BLaER1 (cell line): ENCODE measurements at regions not wholly inside any gene's neighbourhood (a gene's known extent, or its start where the extent isn't known, plus 50 kb on each side); places are given as distances from the start of the nearest gene placed in this dataset.

ENCODE experiments used
- H3K27ac ChIP-seq: shearing (Covaris generic); formaldehyde crosslinking; 2 replicates; pipeline ENCODE4 v1.8.1; 2022
- H3K27me3 ChIP-seq: shearing (Covaris generic); formaldehyde crosslinking; 2 replicates; pipeline ENCODE4 v1.8.1; 2022
- H3K36me3 ChIP-seq: shearing (Covaris generic); formaldehyde crosslinking; 2 replicates; pipeline ENCODE4 v1.8.1; 2022
- H3K4me1 ChIP-seq: shearing (Covaris generic); formaldehyde crosslinking; 2 replicates; pipeline ENCODE4 v1.8.1; 2022
- H3K4me2 ChIP-seq: shearing (Covaris generic); formaldehyde crosslinking; 2 replicates; pipeline ENCODE4 v1.8.1; 2022
- H3K4me3 ChIP-seq: shearing (Covaris generic); formaldehyde crosslinking; 2 replicates; pipeline ENCODE4 v1.8.1; 2022
- H3K9ac ChIP-seq: shearing (Covaris generic); formaldehyde crosslinking; 2 replicates; pipeline ENCODE4 v1.8.1; 2022
- H3K9me3 ChIP-seq: shearing (Covaris generic); formaldehyde crosslinking; 2 replicates; pipeline ENCODE4 v1.8.1; 2022
- H4K20me1 ChIP-seq: shearing (Covaris generic); formaldehyde crosslinking; 2 replicates; pipeline ENCODE4 v1.8.1; 2022
- Cebpa-rat ChIP-seq: shearing (Covaris generic); IDR thresholded peaks from 2 replicates; pipeline ENCODE4 v1.8.1; 2022

DNA sequence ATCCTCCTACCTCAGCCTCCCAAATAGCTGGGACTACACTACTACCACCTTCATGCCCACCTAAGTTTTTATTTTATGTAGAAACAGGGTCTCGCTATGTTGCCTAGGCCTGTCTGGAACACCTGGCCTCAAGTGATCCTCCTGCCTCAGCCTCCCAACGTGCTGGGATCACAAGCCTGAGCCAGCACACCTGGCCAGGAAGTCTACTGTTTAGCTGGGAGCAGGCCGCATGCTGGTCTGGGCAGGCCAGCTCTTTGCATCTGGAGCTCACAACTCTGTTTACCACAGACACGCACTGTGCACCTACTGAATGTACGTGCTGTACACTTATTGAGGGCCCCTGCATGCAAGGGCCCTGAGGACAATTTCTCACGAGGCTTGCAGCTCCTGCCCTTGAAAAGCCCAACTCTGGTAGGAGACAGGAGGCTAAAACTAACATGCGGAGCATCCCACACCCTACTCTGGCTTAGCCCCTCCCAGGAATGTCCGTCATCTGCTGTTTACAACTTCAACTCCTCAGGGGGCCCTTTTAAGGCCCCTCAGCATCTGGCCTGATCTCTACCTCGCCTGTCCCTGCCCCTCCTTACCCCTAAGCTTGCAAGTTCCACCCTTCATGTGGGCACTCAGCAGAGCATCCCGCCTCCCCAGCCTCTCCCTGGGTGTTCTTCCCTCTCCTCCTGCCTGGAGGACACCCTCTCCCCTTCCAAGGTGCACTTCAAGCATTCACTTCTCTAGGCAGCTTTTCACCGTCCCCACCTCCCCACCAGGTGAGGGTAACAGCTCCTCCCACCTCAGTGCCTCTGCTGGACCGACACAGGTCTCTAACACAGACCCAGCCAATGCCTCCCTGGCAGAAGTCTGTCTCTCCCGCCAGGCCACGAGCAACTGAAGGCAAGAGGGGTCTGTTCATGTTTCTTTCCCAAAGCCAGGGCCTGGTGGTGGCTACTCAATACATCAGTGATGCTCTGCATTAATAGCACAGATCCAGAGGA is 114.2 kb upstream of the UQCRFS1 start:
- TF ChIP-seq Cebpa-rat: no peak
- Histone ChIP-seq H4K20me1 (no peaks in the 10 kb centered on the region), H3K4me2 (no peak overlapping the region), H3K4me3 (no peak overlapping the region), H3K27me3 (no peaks in the 10 kb centered on the region), H3K27ac (no peak overlapping the region), H3K9ac (no peak overlapping the region), H3K9me3 (peaks cover 14% of the 10 kb centered on the region), H3K36me3 (no peaks in the 10 kb centered on the region), H3K4me1 (no peaks in the 10 kb centered on the region)

DNA sequence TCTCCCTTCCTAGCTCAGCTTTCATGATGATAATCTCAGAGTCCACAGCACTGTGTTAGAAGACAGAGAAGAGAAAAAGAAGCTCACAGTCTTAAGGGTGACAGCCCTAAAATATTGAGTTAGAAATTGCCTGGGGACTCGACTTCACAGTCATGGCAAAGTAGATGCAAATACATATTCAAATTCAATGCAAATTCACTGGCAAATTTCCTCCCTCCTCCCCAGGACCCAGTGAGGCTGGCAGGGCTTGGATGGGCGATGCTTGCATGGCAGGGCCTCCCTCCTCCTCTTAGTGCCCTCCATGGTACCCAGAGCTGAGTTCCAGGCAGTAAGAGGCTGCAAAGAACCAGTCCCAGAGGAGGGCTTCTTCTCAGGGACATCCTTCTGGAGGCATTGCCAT is 115.6 kb upstream of the UQCRFS1 start:
- Histone ChIP-seq H3K27ac (no peak overlapping the region), H4K20me1 (no peaks in the 10 kb centered on the region), H3K4me1 (no peaks in the 10 kb centered on the region), H3K4me2 (no peak overlapping the region), H3K9me3 (peaks cover 14% of the 10 kb centered on the region), H3K9ac (no peak overlapping the region), H3K4me3 (no peak overlapping the region), H3K36me3 (no peaks in the 10 kb centered on the region), H3K27me3 (no peaks in the 10 kb centered on the region)
- no peak for TF ChIP-seq Cebpa-rat

DNA sequence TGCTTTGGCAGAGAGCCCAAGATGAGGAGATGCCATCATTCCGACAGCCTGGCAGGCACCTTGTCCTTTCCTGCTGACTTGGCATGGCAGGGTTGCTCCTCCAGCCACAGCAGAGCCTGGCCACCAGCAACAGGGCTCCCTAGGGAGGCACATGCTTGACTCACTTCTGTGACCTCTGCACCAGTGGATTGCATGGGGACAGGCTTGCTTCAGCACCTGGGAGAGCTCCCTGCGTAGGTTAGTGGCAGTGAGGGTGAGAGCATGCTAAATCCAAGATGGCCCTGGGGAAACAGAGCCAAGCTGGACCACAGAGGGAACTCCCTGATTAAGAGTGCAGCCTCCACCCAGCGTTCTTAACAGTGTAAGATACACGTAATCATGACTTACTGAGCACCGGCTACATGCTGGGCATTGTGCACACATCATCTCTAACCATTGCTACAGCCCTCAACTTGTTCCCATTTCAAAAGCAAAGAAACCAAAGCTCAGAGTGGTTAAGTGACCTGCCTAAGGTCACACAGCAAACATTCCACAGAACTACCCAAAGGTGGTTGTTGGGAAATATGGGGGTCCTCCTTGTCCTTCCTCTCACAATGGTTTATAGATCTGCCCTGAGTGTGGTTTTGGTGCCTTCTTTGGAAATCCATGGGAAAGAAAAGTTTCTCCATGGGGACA is 116.6 kb upstream of the UQCRFS1 start:
- Histone ChIP-seq H3K36me3 (no peaks in the 10 kb centered on the region), H3K9me3 (peaks cover 14% of the 10 kb centered on the region), H3K27me3 (no peaks in the 10 kb centered on the region), H3K9ac (no peak overlapping the region), H3K4me3 (no peak overlapping the region), H4K20me1 (no peaks in the 10 kb centered on the region), H3K4me2 (no peak overlapping the region), H3K4me1 (no peaks in the 10 kb centered on the region), H3K27ac (no peak overlapping the region)
- TF ChIP-seq Cebpa-rat: no peak

DNA sequence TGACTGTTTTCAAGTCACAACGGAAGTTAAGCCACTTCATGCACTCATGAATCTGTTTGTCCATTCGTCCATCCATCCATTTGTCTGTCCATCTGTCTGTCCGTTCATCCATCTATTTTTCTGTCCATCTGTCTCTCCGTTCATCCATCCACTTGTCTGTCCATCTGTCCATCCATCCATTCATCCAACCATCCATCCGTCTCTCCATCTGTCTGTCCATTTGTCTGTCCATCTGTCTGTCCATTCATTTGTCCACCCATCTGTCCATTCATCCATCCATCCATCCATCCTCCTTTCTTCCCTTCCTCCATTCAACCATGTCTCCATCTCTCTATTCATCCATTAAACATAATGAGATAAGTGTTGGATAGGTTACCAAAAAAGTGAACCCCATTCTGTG is 123.5 kb upstream of the UQCRFS1 start:
- Histone ChIP-seq H3K9ac (no peak overlapping the region), H3K4me3 (no peak overlapping the region), H3K4me1 (no peaks in the 10 kb centered on the region), H3K9me3 (no peaks in the 10 kb centered on the region; the same call in 1 of the 2 replicates), H3K36me3 (no peaks in the 10 kb centered on the region), H4K20me1 (no peaks in the 10 kb centered on the region), H3K4me2 (no peak overlapping the region), H3K27ac (no peak overlapping the region), H3K27me3 (no peaks in the 10 kb centered on the region)
- TF ChIP-seq Cebpa-rat: no peak

DNA sequence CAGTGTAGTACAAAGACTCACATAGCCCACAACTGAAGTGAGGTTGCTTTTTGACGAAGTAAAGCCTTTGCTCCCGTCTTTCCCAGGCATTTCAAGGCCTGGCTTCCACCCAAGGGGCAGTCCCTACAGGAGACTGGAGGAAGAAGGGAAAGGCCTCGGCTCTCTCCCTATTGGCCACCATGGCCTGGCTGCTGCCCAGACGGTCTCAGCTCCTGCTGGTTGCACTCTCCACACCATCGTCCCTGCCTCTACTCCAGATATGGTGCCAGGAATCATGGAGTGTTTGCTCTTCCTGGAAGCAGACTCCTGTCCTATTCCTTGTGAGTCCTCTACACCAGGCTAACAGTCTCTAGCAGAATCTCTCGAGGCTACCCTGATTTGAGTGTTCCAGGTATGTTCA is 124.1 kb upstream of the UQCRFS1 start:
- H4K20me1 ChIP-seq: no peaks in the 10 kb centered on the region
- H3K4me1 ChIP-seq: no peaks in the 10 kb centered on the region
- H3K9me3 ChIP-seq: peaks cover 4% of the 10 kb centered on the region
- no peak overlapping the region for H3K27ac ChIP-seq
- H3K36me3 ChIP-seq: no peaks in the 10 kb centered on the region
- no peaks in the 10 kb centered on the region for H3K27me3 ChIP-seq
- H3K9ac ChIP-seq: no peak overlapping the region
- no peak overlapping the region for H3K4me2 ChIP-seq
- TF ChIP-seq Cebpa-rat: no peak
- H3K4me3 ChIP-seq: no peak overlapping the region

DNA sequence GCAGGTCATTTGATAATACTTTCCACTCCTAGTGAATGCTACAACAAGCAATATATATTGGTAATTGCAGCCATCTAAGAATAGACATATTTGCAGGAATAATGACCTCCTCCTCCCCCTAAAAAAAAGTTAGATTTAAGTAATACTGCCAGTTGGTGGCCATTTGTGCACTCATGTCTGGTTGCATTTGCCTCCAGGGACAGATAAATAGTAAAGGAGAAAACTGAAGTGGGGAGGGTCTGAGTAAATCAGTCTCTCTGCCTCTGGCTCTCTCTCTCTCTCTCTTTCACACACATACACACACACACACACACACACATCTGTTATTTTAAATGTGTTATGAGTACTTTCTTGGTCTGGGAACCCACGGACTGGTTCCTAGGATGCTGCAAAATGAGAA is 125.5 kb upstream of the UQCRFS1 start:
- H3K4me2 ChIP-seq: no peak overlapping the region
- TF ChIP-seq Cebpa-rat: no peak
- no peak overlapping the region for H3K4me3 ChIP-seq
- H3K9me3 ChIP-seq: peaks cover 5% of the 10 kb centered on the region
- H3K4me1 ChIP-seq: no peaks in the 10 kb centered on the region
- no peak overlapping the region for H3K9ac ChIP-seq
- H3K27me3 ChIP-seq: no peaks in the 10 kb centered on the region
- H3K27ac ChIP-seq: no peak overlapping the region
- H4K20me1 ChIP-seq: no peaks in the 10 kb centered on the region
- H3K36me3 ChIP-seq: no peaks in the 10 kb centered on the region

DNA sequence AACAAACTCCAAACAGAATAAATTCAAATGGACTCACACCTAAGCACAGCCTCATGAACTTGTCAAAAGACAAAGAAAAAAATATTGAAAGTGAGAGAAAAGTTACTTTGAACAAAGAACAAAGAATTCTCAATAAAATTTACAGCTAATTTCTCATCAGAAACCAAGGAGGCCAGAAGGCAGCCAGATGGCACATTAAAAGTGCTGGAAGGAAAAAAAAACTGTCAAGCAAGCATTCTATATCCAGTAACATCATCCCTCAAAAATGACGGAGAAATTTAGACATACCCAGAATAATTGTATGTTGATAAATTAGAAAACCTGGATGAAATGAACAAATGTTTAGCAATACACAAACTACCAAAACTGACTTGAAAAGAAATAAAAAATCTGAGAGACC is 129.8 kb upstream of the UQCRFS1 start:
- H3K4me2 ChIP-seq: no peak overlapping the region
- no peak overlapping the region for H3K27ac ChIP-seq
- H3K4me3 ChIP-seq: no peak overlapping the region
- no peaks in the 10 kb centered on the region for H3K36me3 ChIP-seq
- no peaks in the 10 kb centered on the region for H4K20me1 ChIP-seq
- peaks cover 14% of the 10 kb centered on the region for H3K9me3 ChIP-seq
- H3K9ac ChIP-seq: no peak overlapping the region
- TF ChIP-seq Cebpa-rat: no peak
- H3K4me1 ChIP-seq: no peaks in the 10 kb centered on the region
- H3K27me3 ChIP-seq: no peaks in the 10 kb centered on the region

DNA sequence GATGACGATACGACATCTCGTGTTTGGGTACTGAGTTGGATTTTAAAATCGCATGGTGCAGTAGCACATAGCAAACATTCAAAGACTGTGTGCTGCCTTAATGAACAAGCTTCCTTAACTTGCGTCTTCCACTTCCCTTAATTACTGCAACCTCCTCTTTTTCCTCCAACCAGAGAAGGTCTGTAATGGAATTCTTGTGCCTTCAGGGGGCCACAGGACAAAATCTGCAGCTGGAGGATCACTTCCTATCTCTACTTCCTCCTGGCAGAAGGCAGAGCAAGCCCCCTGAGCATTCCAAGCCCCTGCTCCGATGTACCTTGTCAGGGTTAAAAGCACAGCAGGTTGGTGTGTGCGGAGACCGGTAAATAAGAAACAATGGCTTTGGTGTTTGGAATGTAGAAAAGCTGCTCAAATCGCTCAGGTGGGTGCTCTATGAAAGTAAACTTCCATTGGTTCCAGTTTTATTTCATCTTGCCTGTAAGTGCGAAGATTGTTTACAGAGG is 151.3 kb upstream of the UQCRFS1 start:
- no peak overlapping the region for H3K9ac ChIP-seq

DNA sequence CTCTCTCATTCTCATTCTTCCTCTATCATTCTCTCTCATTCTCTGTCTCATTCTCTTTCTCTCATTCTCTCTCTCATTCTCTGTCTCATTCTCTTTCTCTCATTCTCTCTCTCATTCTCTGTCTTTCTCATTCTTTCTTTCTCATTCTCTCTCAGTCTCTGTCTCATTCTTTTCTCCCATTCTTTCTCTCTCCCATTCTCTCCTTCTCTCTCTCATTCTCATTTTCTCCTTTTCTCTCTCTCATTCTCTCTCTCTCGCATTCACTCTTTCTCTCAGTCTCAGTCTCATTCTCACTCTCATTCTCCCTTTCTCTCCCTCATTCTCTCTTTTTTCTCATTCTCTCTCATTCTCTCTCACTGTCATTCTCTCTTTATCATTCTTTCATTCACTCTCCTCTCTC is 152.0 kb upstream of the UQCRFS1 start:
- no peak overlapping the region for H3K4me3 ChIP-seq
- TF ChIP-seq Cebpa-rat: no peak
- no peaks in the 10 kb centered on the region for H3K4me1 ChIP-seq
- H3K9ac ChIP-seq: no peak overlapping the region
- 0 out of 2 replicates have a peak, but pooled peaks cover 4% of the 10 kb centered on the region for H3K9me3 ChIP-seq
- H3K27me3 ChIP-seq: no peaks in the 10 kb centered on the region
- no peak overlapping the region for H3K27ac ChIP-seq
- H3K36me3 ChIP-seq: no peaks in the 10 kb centered on the region
- no peaks in the 10 kb centered on the region for H4K20me1 ChIP-seq
- no peak overlapping the region for H3K4me2 ChIP-seq

More for the DNA sequence above, 151.3 kb upstream of the UQCRFS1 start:
- Histone ChIP-seq H3K4me3 (no peak overlapping the region), H3K27ac (no peak overlapping the region), H4K20me1 (no peaks in the 10 kb centered on the region), H3K4me2 (no peak overlapping the region), H3K4me1 (no peaks in the 10 kb centered on the region), H3K27me3 (no peaks in the 10 kb centered on the region), H3K36me3 (no peaks in the 10 kb centered on the region), H3K9me3 (0 out of 2 replicates have a peak, but pooled peaks cover 4% of the 10 kb centered on the region)
- TF ChIP-seq Cebpa-rat: no peak
